ENCODE measurements at regions not wholly inside any gene's neighbourhood (a gene's known extent, or its start where the extent isn't known, plus 50 kb on each side); places are given as distances from the start of the nearest gene placed in this dataset.

GRCh38 chr21:35458405-35458804 is 409.3 kb upstream of the RUNX1 start:
- TF ChIP-seq POLR2A (IDR thresholded peaks at IDR 0.05) = no peak
- no peak for TF ChIP-seq CTCF (IDR thresholded peaks at IDR 0.05)
- H3K4me3 ChIP-seq (ENCODE audit: low read depth, poor library complexity, severe bottlenecking) = no peak overlapping the region
- WGBS, 2 donors = 88% methylated on average over 5 of the region's 5 CpGs
- intact Hi-C loops (cut with DNase I; ENCODE audit: low total_unique reads) = no loop called here
- DNase-seq (ENCODE audit: low spot score in 2 of 2) = no peak

GRCh38 chr21:35457097-35457804 is 408.1 kb upstream of the RUNX1 start:
- H3K4me3 ChIP-seq (ENCODE audit: low read depth, poor library complexity, severe bottlenecking) = no peak overlapping the region
- no peak for DNase-seq (ENCODE audit: low spot score in 2 of 2)
- 80 to 82% methylated on average over 8 of the region's 8 CpGs for WGBS, 2 donors
- TF ChIP-seq POLR2A (IDR thresholded peaks at IDR 0.05) = no peak
- TF ChIP-seq CTCF (IDR thresholded peaks at IDR 0.05) = no peak
- intact Hi-C loops (cut with DNase I; ENCODE audit: low total_unique reads) = no loop called here

GRCh38 chr21:35451276-35451675 is 402.2 kb upstream of the RUNX1 start:
- TF ChIP-seq CTCF (IDR thresholded peaks at IDR 0.05) (no peak), POLR2A (IDR thresholded peaks at IDR 0.05) (no peak)
- no peak for DNase-seq (ENCODE audit: low spot score in 2 of 2)
- intact Hi-C loops (cut with DNase I; ENCODE audit: low total_unique reads) = no loop called here
- no peak overlapping the region for H3K4me3 ChIP-seq (ENCODE audit: low read depth, poor library complexity, severe bottlenecking)
- WGBS, 2 donors = 92 to 93% methylated on average over 1 of the region's 1 CpG

GRCh38 chr21:35450830-35451229 is 401.7 kb upstream of the RUNX1 start:
- intact Hi-C loops (cut with DNase I; ENCODE audit: low total_unique reads) = no loop called here
- WGBS, 2 donors = 93 to 95% methylated on average over 4 of the region's 4 CpGs
- DNase-seq (ENCODE audit: low spot score in 2 of 2) = no peak
- H3K4me3 ChIP-seq (ENCODE audit: low read depth, poor library complexity, severe bottlenecking) = no peak overlapping the region
- TF ChIP-seq CTCF (IDR thresholded peaks at IDR 0.05) (no peak), POLR2A (IDR thresholded peaks at IDR 0.05) (no peak)

- 91 to 95% methylated on average over 10 of the region's 10 CpGs for WGBS, 2 donors
- intact Hi-C loops (cut with DNase I; ENCODE audit: low total_unique reads) = no loop called here
- TF ChIP-seq POLR2A (IDR thresholded peaks at IDR 0.05) (no peak), CTCF (IDR thresholded peaks at IDR 0.05) (no peak)
- DNase-seq (ENCODE audit: low spot score in 2 of 2) = no peak
- H3K4me3 ChIP-seq (ENCODE audit: low read depth, poor library complexity, severe bottlenecking) = no peak overlapping the region
Measured at GRCh38 chr21:35449846-35450245, 400.7 kb upstream of the RUNX1 start.
